Pancreas (tissue), 10 donors: ENCODE measurements at regions not wholly inside any gene's neighbourhood (a gene's known extent, or its start where the extent isn't known, plus 50 kb on each side); places are given as distances from the start of the nearest gene placed in this dataset.
"Not testable (repeated sequence)": the region's sequence is repeated elsewhere in the genome, so short reads cannot be mapped to it uniquely, and the experiment has no call there.

Experiments used
- ATAC-seq, 4 donors: fragments of 200-7000 bp; cut with Tn5 transposase; one replicate each; pipeline versions ENCODE4 v1.8.0 to v1.9.1; 2020; ENCODE audit warnings: mild to moderate bottlenecking in 4 of 4, moderate library complexity in 4 of 4
- DNase-seq, 6 donors: peaks; one replicate each; pipeline ENCODE4 v3.0.0-alpha.2; 2020
- FAIRE-seq: peaks from 2 replicates; lab custom pipeline; 2012; peaks lifted over from hg19 to GRCh38; lab: Jason Lieb, UNC
- H3K27ac ChIP-seq, 4 donors: fragments of 200-600 bp; sonication (generic); 1 replicate in 3 of 4; 2 replicates in 1 of 4; pipeline versions ENCODE4 v1.5.0 to v1.8.0; 2020
- H3K27me3 ChIP-seq, 4 donors: fragments of 200-600 bp; one replicate each; pipeline ENCODE4 v1.8.0; 2021
- H3K36me3 ChIP-seq, 3 donors: fragments of 200-600 bp; sonication (generic) in 1 of 3; one replicate each; pipeline versions ENCODE4 v1.5.0 to v1.8.0; 2020 to 2021
- H3K4me1 ChIP-seq, 3 donors: fragments of 200-600 bp; one replicate each; pipeline ENCODE4 v1.8.0; 2021
- H3K4me3 ChIP-seq, 4 donors: fragments of 200-600 bp; sonication (generic) in 2 of 4; one replicate each; pipeline versions ENCODE4 v1.5.0 to v1.8.0; 2020 to 2021
- H3K9me3 ChIP-seq, 4 donors: fragments of 200-600 bp; one replicate each; pipeline ENCODE4 v1.8.0; 2021
- WGBS, 2 donors: extraction: QIAGEN DNeasy Blood & Tissue Kit; methylation state at CpG; one replicate each; pipeline ENCODE4 v1.1.7; 2013; 5-methylcytosine and 5-hydroxymethylcytosine counted together
- intact Hi-C, 3 donors: fragments of 100-400 bp; cut with DNase I; formaldehyde crosslinking; loops; one replicate each; pipeline versions ENCODE4 v1.11.1 to v1.14.2; 2022
- TF ChIP-seq, protein P1 (sequence below), 4 donors: fragments of 200-600 bp; sonication (generic) in 3 of 4; IDR thresholded peaks; one replicate each; pipeline versions ENCODE4 v1.5.0 to v1.8.0; 2021; ENCODE audit warnings: antibody characterized with exemption in 4 of 4
- donor health status: healthy with polysubstance abuse.
- donor health status: DM: no; HTN: no; CAD: no; lungs with moderate emphysema.
- donor health status: DM: no; HTN: no; CAD: no.
- donor health status: control.
- donor health status: control.
- donor health status: Bipolar disorder and iron deficiency.
- donor health status: DM: yes; HTN: yes; CAD: no.
- donor health status: DM: no; HTN: no; CAD: no.
- donor health status: DM: no; HTN: no; CAD: no.
- donor health status: DM: yes; HTN: yes; CAD: no.

DNA sequence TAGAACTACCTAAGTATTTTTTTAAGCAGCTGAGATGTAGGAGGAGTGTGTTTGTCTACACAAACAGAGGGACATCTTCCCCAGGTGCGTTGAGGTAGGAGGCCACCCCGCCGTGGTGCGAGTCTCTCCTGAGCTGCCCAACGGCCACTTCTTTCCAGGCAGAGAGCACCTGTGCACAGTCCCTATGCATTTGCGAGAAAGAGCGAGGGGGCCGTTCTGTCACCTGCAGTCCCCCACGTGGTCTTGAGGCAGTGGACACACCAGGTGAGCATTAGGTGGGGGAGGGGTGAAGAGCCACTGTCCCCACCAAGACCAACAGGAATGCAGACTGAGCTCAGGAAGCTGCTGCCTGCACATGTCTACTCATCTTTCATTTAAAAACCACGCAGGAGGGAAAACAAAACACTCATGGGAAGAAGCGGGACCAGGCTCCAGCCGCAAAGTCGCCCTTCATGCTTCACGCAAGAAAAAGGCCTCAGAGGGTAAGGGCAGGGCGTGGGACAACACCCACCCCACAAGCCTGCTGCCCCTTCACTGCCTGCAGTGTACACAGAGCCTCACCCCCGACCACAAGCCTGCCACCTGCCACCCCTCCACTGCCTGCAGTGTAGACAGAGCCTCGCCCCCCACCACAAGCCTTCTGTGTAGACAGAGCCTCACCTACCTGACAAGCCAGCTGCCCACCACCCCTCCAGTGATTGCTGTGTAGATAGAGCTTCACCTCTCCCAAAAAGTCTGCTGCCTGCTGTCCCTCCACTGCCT lies 142.0 kb downstream of the DLL1 start:
- H3K27ac ChIP-seq = no peak overlapping the region
- H3K4me1 ChIP-seq = peaks cover 0 to 13% (median 10%) of the 10 kb centered on the region in 3 donors
- intact Hi-C loops = no loop called here
- TF ChIP-seq, protein P1, sequence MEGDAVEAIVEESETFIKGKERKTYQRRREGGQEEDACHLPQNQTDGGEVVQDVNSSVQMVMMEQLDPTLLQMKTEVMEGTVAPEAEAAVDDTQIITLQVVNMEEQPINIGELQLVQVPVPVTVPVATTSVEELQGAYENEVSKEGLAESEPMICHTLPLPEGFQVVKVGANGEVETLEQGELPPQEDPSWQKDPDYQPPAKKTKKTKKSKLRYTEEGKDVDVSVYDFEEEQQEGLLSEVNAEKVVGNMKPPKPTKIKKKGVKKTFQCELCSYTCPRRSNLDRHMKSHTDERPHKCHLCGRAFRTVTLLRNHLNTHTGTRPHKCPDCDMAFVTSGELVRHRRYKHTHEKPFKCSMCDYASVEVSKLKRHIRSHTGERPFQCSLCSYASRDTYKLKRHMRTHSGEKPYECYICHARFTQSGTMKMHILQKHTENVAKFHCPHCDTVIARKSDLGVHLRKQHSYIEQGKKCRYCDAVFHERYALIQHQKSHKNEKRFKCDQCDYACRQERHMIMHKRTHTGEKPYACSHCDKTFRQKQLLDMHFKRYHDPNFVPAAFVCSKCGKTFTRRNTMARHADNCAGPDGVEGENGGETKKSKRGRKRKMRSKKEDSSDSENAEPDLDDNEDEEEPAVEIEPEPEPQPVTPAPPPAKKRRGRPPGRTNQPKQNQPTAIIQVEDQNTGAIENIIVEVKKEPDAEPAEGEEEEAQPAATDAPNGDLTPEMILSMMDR (IDR thresholded peaks at IDR 0.05) = no peak
- no peak overlapping the region for H3K4me3 ChIP-seq
- H3K27me3 ChIP-seq = no peaks in the 10 kb centered on the region
- no peaks in the 10 kb centered on the region for H3K36me3 ChIP-seq
- FAIRE-seq (no peak), ATAC-seq (no peak), DNase-seq (peak in 1 of 6 donors; percentile 36)
- no peaks in the 10 kb centered on the region for H3K9me3 ChIP-seq
- 66 to 80% methylated on average over 16 to 17 of the region's 17 CpGs for WGBS, 2 donors

DNA sequence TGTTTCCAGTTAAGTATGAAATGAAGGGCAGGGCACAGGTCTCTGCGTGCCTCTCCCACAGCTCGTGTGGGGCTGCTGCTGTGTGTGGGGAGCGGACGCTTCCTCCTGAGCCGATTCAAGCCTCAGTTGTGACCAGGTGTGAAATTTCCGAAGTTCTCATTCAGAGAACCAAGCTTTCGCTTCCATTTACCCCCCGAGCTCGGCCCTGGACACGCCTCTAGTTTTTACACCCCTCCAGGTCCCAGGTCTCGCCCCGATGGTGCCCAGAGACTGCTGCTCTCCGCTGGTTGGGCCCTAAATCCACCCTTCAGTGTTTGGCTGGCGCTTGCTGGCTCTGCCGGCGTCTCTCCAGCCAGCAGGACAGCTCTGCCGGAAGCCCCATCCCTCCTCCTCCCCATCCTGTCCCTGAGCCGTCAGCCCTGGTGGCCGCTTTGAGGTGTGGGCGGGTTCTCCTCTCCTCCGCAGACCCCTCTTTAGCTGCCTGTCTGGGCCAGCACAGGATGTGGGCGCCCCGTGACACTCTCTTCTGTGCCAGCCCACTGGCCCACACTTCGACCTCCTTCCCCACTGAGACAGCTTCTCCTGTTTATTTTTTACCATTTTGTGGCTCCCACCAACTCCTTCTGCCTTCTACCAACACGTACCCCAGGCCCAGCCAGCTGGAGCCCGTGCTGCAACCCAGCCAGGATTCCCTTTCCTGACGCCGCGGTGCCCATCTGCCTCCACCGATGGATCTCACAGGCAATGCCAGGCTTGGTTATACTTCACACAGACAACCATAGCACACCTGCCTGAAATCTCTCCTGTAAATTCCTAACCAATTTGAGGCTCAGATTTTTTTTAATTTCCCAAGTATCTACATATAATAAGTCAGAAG lies 142.8 kb downstream of the DLL1 start:
- Histone ChIP-seq H3K36me3 (no peaks in the 10 kb centered on the region), H3K4me1 (peaks cover 0 to 10% (median 9%) of the 10 kb centered on the region in 3 donors), H3K4me3 (no peak overlapping the region), H3K27me3 (no peaks in the 10 kb centered on the region), H3K27ac (no peak overlapping the region), H3K9me3 (no peaks in the 10 kb centered on the region)
- TF ChIP-seq, protein P1 (IDR thresholded peaks at IDR 0.05) = no peak
- intact Hi-C loops = no loop called here
- WGBS, 2 donors = 73 to 75% methylated on average over 30 of the region's 30 CpGs
- FAIRE-seq (no peak), DNase-seq (peak in 1 of 6 donors; percentile 54), ATAC-seq (no peak)

DNA sequence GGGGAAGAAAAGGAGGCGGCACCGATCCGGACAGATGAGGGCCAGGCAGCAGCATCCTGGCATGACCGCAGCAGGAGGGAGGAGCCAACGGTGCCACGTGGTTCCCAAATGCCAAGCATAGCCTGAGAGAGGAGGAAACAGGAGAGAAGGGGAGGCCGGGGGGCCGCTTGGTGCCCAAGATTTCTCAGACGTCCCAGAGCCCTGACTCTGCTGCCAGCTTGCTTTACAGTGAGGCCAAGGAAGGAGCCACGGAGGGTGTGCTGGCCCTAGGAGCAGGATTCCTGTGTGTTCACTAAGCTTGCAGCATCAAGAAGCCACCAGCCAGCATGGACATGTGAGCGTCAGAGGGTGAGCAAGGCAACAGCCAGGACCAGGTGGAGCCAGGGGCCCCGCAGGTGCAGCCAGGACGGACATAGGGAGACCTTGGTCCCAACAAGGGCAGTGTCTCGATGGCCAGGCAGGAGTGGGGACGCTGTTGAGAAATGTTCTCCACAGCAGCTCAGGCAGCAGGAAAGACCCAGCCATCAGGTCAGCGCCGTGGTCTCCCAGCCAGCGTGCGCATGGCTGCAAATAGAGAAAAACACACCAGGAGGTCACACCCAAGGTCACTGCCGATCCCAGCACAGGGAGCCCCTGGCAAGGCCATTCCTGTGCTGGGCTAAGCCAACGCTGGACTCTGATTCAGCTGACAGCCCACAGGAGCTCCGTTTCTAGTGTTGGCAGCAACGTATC lies 143.7 kb downstream of the DLL1 start:
- no peaks in the 10 kb centered on the region for H3K9me3 ChIP-seq
- ATAC-seq (peak in 2 of 4 donors; percentile 22 to 37), DNase-seq (peak in 1 of 6 donors; percentile 42), FAIRE-seq (no peak)
- TF ChIP-seq, protein P1 (IDR thresholded peaks at IDR 0.05) = no peak
- H3K36me3 ChIP-seq = no peaks in the 10 kb centered on the region
- H3K27ac ChIP-seq = no peak overlapping the region
- H3K4me3 ChIP-seq = no peak overlapping the region
- peaks cover 0 to 3% (median 2%) of the 10 kb centered on the region in 3 donors for H3K4me1 ChIP-seq
- WGBS, 2 donors = 79% methylated on average over 23 of the region's 23 CpGs
- H3K27me3 ChIP-seq = no peaks in the 10 kb centered on the region
- intact Hi-C loops = no loop called here

DNA sequence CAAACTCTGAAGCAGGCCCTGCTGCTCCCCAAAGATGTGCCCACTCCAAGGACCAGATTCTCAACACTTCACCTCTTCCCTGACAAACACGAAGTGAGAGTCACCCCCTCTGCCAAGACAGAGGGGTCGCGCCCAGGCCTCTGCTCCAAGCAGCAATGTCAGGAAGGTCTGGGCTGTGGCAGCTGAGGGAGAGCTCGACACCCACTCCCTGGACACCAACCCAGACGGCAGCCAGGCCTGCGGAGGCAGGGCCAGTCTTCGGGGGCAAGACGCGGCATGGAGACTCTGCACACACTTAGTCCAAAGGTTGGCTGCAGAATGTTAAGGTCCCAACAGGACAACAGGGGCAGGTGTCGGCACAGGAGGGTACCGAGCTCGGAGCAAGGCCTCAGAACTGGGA lies 144.2 kb downstream of the DLL1 start:
- Histone ChIP-seq H3K36me3 (no peaks in the 10 kb centered on the region), H3K27ac (no peak overlapping the region), H3K4me3 (no peak overlapping the region), H3K4me1 (no peaks in the 10 kb centered on the region), H3K9me3 (no peaks in the 10 kb centered on the region), H3K27me3 (no peaks in the 10 kb centered on the region)
- WGBS, 2 donors = 81 to 83% methylated on average over 11 of the region's 12 CpGs
- DNase-seq (peak in 1 of 6 donors; percentile 35), FAIRE-seq (no peak), ATAC-seq (no peak)
- TF ChIP-seq, protein P1 (IDR thresholded peaks at IDR 0.05) = no peak
- intact Hi-C loops = no loop called here

DNA sequence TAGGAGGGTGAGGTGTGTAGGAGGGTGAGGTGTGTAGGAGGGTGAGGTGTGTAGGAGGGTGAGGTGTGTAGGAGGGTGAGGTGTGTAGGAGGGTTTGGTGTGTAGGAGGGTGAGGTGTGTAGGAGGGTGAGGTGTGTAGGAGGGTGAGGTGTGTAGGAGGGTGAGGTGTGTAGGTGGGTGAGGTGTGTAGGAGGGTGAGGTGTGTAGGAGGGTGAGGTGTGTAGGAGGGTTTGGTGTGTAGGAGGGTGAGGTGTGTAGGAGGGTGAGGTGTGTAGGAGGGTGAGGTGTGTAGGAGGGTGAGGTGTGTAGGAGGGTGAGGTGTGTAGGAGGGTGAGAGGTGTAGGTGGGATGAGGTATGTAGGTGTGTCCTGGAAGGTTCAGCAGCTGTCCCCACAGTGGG lies 144.7 kb downstream of the DLL1 start:
- H3K27ac ChIP-seq, H3K36me3 ChIP-seq, H3K27me3 ChIP-seq, intact Hi-C loops, H3K4me1 ChIP-seq, H3K9me3 ChIP-seq, H3K4me3 ChIP-seq, ATAC-seq, FAIRE-seq: not testable (repeated sequence)
- peak in 1 of 6 donors; percentile 21 for DNase-seq

DNA sequence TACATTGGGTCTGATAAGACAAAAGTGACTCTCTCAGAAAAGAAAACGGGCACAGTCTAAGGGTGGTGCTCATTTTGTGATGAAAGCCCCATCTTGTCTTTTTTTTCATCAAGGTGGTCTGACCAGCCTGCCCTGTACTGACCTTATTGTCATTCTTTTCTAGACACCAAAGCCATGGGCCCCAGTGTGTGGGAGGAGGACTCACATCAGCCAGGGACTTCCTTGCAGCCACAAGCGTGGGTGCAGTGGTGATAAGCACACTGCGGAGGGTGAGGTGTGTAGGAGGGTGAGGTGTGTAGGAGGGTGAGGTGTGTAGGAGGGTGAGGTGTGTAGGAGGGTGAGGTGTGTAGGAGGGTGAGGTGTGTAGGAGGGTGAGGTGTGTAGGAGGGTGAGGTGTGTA lies 145.2 kb downstream of the DLL1 start:
- H3K4me1 ChIP-seq, H3K9me3 ChIP-seq, ATAC-seq, H3K27ac ChIP-seq, H3K36me3 ChIP-seq, H3K27me3 ChIP-seq, H3K4me3 ChIP-seq, FAIRE-seq, intact Hi-C loops: not testable (repeated sequence)
- peak in 1 of 6 donors; percentile 16 for DNase-seq
- 48 to 66% methylated on average over 3 of the region's 3 CpGs for WGBS, 2 donors
